NCI-H1048 (cell line): ENCODE measurements at regions not wholly inside any gene's neighbourhood (a gene's known extent, or its start where the extent isn't known, plus 50 kb on each side); places are given as distances from the start of the nearest gene placed in this dataset.
"Not testable (repeated sequence)": the region's sequence is repeated elsewhere in the genome, so short reads cannot be mapped to it uniquely, and the experiment has no call there.

Source experiments
- DNase-seq: peaks from one replicate; lab custom pipeline; 2025; lab: John Stamatoyannopoulos, UW

DNA sequence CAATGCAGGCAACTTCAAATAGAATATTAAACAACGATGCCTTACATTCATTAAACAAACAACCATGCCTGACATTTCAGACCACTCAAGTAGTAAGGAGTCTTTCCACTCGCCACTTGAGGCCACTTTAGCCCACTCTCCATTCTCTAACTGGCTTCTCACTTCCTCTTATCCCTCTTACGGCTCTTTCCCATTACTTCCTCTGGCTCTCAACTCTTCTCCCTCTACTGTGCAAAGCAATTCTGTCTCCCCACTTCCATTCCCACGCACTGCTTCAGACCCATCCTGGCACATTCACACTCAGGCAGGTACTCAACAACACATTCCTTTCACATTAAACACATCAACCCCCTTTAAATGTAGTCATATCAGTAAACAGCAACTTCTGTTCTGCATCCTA is 229.8 kb upstream of the IPO5 start:
- DNase-seq = no peak

DNA sequence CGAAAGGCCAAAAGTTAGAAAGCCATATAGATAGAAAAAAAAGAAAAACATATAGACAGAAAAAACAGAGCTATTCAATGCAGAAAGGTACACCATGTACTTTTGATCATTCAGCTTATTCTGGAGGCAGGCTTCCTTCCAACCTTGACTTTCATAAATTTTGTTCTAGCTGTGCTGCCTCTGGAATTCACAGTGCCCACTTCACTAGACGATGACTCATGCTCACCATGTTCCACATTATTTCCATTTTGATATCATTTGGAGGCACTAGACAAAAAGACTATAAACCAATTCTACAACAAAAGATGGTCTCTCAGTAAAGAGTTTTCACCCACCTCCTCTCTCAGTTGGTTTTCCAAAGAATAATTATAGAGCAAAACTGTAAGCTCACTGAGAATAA is 229.0 kb upstream of the IPO5 start:
- no peak for DNase-seq

DNA sequence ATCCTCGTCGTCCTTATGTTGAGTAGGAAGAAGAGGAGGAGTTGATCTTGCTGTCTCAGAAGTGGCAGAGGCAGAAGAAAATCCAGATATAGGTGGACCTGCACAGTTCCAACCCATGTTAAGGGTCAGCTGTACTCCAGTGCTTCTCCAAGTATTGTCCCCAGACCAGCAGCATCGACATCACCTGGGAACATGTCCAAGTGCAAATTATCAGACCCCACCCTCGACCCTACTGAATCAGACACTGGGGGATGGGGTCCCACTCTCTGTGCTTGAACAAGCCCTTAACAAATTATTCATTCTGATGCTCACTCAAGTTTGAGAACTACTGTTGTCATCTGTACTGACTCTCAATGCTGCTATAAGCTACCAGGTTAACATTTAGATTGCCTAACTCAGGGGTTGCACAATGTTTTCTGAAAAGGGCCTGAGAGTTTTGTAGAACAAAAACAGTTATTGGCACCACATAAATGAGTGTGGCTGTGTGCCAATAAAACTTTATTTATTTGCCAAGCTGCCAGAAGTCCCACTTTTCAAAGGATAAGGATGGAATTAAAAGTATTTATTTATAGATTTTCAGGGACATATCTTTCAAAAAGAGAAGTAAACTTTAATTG is 226.7 kb upstream of the IPO5 start:
- DNase-seq = no peak

DNA sequence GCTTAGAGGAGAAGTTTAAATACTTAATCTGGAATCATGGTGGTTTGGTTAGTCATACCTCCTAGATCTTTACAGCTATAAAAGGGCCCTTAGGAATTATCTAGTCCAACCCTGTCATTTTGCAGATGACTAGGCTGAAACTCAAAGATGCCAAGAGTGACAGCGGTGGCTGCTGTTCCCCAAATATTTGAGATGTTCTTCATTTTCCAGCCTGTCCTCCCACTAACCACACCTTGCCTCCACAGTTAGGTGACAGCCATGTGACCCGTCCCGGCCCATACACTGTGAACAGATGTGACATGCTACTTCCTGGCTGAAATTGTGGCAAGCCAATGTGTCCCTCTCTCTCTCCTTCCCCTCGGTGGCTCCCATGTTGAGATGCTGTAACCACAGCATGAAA is 225.5 kb upstream of the IPO5 start:
- no peak for DNase-seq

GRCh38 chr13:97736436-97736835 is 217.0 kb upstream of the IPO5 start:
- DNase-seq = no peak

- no peak for DNase-seq
These were observed 211.4 kb upstream of the IPO5 start for GRCh38 chr13:97742084-97742483.

GRCh38 chr13:97743938-97744337 is 209.5 kb upstream of the IPO5 start:
- no peak for DNase-seq

DNA sequence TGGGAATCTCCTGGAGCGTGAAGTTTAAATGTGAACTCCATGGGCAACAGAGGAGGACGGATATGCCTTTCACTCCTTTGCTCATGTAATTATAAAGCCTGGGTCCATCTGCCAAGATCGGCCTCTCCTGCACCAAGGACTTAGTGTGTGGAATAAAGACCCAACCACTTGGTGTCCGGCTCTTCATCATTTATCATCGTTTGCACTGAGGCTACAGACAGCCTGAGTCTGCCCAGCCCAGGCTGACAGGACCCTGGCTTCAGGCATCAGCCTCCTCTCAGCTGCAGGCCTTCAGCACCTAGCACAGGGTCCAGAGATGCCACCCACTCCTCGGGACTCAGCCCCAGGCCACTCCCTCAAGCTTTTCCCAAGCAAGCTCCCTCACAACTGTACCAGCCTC is 206.8 kb upstream of the IPO5 start:
- DNase-seq = no peak

DNA sequence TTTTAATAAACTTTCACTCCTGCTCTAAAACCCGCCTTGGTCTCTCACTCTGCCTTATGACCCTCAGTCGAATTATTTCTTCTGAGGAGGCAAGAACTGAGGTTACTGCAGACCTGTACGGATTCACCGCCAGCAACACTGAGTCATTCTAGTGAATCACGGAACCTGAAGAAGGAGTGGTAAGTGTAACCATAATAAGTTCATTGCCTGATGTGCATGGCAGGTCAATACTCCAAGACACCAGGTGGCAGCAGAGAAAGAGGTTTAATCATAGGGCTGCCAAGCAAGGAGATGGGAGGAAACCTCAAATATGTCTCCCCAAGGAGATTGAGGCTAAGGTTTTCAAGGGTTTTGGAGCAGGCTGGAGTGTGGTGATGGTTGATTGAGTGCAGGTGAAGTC is 204.3 kb upstream of the IPO5 start:
- no peak for DNase-seq

GRCh38 chr13:97751477-97751876 is 202.0 kb upstream of the IPO5 start:
- no peak for DNase-seq

GRCh38 chr13:97752961-97753668 is 200.4 kb upstream of the IPO5 start:
- no peak for DNase-seq

DNA sequence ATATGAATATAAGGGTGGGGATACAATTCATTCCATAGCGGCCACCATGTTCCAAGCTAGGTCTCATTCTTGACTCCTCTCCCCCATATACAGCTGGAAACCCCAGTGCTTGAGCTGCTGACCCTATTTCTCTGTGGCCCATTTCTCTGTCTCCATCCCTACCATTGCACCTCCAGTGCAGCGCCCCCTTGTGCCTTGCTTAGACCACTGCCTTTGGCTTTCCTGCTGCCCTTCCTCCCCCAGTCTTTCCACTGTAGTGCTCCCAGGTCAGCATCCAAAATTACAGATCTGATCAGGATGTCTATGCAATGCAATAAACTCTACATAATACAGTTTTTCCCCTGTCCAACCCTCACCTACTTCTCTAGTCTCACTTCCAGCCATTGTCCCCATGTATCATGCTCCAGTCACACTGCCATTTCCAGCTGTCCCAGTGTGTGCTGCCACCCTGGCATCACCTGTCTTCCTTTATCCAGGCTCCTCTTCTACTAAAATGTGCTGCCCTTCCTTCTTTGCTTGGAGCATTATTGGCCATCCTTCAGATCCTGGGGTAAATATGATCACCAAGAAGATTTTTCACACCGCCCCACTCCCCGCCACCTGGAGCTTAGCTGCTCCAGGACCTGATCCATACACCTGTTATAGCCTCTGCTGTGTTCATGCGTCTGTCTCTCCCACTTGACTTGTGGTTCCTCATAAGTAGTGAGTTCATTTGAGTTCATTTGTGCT is 199.4 kb upstream of the IPO5 start:
- no peak for DNase-seq

DNA sequence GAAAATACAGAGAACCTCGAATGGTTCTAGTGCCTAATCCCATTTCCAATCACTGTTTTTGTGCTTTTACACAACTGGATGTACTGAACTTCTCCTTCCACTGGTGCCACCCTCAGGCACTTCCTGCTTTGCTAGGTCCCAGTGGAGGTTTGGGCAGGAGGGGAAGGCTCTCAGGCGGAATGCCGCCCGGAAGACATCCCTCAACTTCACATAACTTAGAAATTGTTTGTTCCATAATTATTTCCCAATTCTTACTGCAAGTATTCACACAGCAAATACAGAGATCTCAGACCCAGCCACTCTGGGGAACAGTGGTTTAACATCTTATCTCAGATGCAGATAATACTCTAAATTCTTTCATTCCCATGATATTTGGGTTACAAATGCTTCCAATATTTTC is 195.7 kb upstream of the IPO5 start:
- DNase-seq = no peak

- DNase-seq = no peak
These were observed 195.2 kb upstream of the IPO5 start for GRCh38 chr13:97758317-97758716.

GRCh38 chr13:97761796-97762540 is 191.5 kb upstream of the IPO5 start:
- DNase-seq = no peak

GRCh38 chr13:97766749-97767148 is 186.7 kb upstream of the IPO5 start:
- DNase-seq = no peak

DNA sequence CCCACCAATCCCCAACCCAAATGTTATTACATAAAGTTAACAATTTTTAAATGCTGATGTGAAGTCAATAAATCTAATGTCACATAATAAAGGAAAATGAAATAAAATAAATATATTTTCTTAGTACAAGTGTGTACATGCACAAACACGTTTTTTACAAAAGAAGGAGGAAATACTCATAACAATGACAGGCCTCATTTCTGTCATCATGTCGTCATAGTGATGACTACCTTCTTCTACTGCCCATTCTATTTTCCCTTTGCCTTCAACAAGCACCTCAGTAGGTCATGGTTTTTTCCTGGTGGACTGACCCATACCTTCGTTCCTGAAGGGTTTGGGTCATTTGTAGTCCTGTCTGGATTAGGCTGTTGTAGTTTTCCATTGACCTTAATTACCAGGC is 185.3 kb upstream of the IPO5 start:
- no peak for DNase-seq

- DNase-seq = not testable (repeated sequence)
These were observed 183.2 kb upstream of the IPO5 start for GRCh38 chr13:97770231-97770630.

- DNase-seq = not testable (repeated sequence)
These were observed 181.0 kb upstream of the IPO5 start for GRCh38 chr13:97772466-97772865.

DNA sequence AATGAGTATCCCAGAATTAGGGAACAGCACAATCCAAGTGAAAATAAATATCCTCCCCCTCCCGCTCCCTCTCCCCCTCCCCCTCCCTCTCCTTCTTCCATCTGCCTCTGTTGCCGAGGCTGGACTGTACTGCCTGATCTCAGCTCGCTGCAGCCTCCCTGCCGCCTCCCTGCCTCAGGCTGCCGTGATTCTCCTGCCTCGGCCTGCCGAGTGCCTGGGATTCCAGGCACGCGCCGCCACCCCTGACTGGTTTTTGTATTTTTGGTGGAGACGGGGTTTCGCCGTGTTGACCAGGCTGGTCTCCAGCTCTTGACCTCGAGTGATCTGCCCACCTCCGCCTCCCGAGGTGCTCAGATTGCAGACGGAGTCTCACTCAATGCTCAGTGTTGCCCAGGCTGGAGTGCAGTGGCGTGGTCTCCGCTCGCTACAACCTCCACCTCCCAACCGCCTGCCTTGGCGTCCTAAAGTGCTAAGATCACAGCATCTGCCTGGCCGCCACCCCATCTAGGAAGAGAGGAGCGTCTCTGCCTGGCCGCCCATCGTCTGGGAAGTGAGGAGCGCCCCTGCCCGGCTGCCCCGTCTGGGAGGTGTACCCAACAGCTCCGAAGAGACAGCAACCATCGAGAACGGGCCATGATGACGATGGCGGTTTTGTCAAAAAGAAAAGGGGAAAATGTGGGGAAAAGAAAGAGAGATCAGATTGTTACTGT is 178.9 kb upstream of the IPO5 start:
- not testable (repeated sequence) for DNase-seq

- no peak for DNase-seq
These were observed 173.0 kb upstream of the IPO5 start for GRCh38 chr13:97780486-97780885.

DNA sequence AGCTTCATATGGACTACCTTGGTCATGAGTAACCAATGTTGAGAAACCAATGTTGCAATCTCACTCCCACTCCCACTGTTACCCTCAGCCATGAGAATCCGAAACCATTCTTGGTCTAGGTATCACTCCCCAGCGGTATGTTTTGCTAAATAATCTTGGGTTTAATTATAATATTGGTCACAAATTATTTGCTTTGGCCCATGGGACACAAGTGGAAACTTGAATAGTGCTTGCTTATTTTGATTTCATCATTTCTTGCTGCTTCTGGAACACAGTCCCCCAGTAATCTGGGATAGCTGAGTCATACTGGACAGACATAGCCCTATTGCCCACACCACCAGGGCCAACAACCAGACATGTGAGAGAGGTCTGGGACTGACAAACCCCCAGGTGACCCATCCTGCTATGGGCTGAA is 171.6 kb upstream of the IPO5 start:
- DNase-seq = no peak
